ENCODE measurements at regions not wholly inside any gene's neighbourhood (a gene's known extent, or its start where the extent isn't known, plus 50 kb on each side); places are given as distances from the start of the nearest gene placed in this dataset.

GRCh38 chr4:155494037-155494718, 117.4 kb upstream of the MAP9 start:
- intact Hi-C loops (cut with micrococcal nuclease), result no loop called here
- Mint-ChIP-seq H3K4me1 (ENCODE audit: low read depth) (no peaks in the 10 kb centered on the region), H3K27me3 (ENCODE audit: low read depth) (peaks cover 6% of the 10 kb centered on the region), H3K9me3 (no peaks in the 10 kb centered on the region), H3K36me3 (ENCODE audit: low read depth) (no peaks in the 10 kb centered on the region), H3K4me3 (ENCODE audit: low read depth) (no peak overlapping the region), H3K27ac (no peak overlapping the region)
- no peak for DNase-seq (ENCODE audit: low spot score)

DNA sequence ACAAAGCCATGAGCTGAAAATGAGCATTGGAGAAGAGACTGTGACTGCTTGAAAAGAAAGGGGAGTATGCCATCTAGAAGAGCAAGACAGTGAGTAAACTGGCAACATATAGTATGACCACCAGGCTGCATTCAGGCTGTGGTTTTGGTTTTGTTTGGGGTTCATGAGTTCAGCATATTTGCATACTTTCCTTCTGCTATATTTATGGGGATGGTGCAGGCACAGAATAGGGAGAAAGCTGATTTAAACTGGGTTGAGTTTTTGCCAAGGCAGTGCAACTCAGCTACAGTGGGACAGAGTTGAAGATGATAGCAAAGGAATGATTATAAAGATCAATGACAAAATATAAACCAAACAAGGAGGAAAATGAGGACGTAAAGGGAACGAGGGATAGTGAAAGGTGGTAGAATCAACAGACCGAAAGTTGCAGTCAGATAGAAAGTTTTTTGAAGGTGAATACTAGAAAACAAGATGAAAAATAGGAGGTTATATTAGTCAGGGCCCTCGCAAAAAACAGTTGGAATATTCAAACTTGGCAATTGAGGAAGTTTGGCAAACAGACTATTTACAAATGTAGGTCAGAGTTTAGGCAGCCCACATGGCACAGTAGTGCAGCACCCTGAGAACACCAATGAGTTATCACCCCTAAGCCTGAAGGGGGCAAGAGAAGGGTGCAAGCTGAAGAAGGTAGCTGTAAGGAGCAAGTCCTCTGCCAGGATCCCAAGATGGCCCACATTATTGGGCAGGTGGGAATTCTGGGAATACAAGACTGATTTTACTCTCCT, 114.8 kb upstream of the MAP9 start:
- Mint-ChIP-seq H3K4me3 (ENCODE audit: low read depth) (no peak overlapping the region), H3K9me3 (no peaks in the 10 kb centered on the region), H3K27ac (no peak overlapping the region), H3K4me1 (ENCODE audit: low read depth) (no peaks in the 10 kb centered on the region), H3K27me3 (ENCODE audit: low read depth) (peaks cover 6% of the 10 kb centered on the region), H3K36me3 (ENCODE audit: low read depth) (no peaks in the 10 kb centered on the region)
- intact Hi-C loops (cut with micrococcal nuclease), result no loop called here
- DNase-seq (ENCODE audit: low spot score), result no peak

- intact Hi-C loops (cut with micrococcal nuclease), result no loop called here
- DNase-seq (ENCODE audit: low spot score), result no peak
- Mint-ChIP-seq H3K27me3 (ENCODE audit: low read depth) (no peaks in the 10 kb centered on the region), H3K36me3 (ENCODE audit: low read depth) (no peaks in the 10 kb centered on the region), H3K27ac (no peak overlapping the region), H3K4me1 (ENCODE audit: low read depth) (no peaks in the 10 kb centered on the region), H3K9me3 (no peaks in the 10 kb centered on the region), H3K4me3 (ENCODE audit: low read depth) (no peak overlapping the region)
Observed at GRCh38 chr4:155489271-155489670, 112.5 kb upstream of the MAP9 start.

- intact Hi-C loops (cut with micrococcal nuclease), result no loop called here
- H3K36me3 Mint-ChIP-seq (ENCODE audit: low read depth), result no peaks in the 10 kb centered on the region
- H3K27ac Mint-ChIP-seq, result no peak overlapping the region
Observed at GRCh38 chr4:155488691-155489090, 111.9 kb upstream of the MAP9 start.

DNA sequence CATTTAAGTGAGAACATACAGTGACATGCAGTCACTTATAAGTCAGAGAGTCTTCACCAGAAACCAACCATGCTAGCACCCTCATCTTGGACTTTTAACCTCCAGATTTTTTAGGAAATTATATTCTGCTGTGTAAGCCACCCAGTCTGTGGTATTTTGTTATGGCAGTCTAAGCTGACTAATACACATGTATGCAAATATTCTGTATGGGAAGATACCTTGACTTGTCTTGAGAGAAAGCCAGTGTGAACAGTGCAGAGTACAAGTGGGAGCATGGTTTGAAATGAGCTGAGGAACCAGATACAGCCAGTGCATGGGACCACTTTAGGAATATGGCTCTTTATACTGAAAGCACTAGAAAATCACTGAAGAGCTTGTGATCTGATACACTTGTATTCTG, 110.4 kb upstream of the MAP9 start:
- intact Hi-C loops (cut with micrococcal nuclease), result no loop called here
- H3K27ac Mint-ChIP-seq, result no peak overlapping the region
- no peaks in the 10 kb centered on the region for H3K9me3 Mint-ChIP-seq
- peaks cover 4% of the 10 kb centered on the region for H3K27me3 Mint-ChIP-seq (ENCODE audit: low read depth)
- no peaks in the 10 kb centered on the region for H3K4me1 Mint-ChIP-seq (ENCODE audit: low read depth)
- no peak for DNase-seq (ENCODE audit: low spot score)
- no peak overlapping the region for H3K4me3 Mint-ChIP-seq (ENCODE audit: low read depth)
- no peaks in the 10 kb centered on the region for H3K36me3 Mint-ChIP-seq (ENCODE audit: low read depth)

More at GRCh38 chr4:155488691-155489090, 111.9 kb upstream of the MAP9 start:
- H3K4me3 Mint-ChIP-seq (ENCODE audit: low read depth), result no peak overlapping the region
- DNase-seq (ENCODE audit: low spot score), result no peak
- H3K9me3 Mint-ChIP-seq, result no peaks in the 10 kb centered on the region
- peaks cover 1% of the 10 kb centered on the region for H3K27me3 Mint-ChIP-seq (ENCODE audit: low read depth)
- no peaks in the 10 kb centered on the region for H3K4me1 Mint-ChIP-seq (ENCODE audit: low read depth)

DNA sequence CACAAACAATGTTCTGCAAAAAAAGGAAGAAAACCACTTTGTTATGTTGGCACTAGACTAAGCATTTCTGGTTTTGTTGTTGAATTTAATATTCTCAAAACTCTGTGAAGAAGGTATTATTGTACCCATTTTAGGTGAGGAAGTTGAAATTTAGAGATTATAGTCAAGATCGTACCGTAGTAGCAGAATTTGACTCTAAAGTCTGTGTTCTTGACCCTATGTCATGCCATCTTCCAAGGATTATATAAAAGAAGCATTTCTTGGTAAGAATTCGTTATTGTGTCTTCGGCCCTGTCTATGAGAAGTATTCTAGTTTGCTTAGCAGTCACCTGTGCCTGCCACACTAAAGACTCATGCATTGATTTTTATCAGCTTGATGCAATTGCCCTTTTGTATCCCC, 104.4 kb upstream of the MAP9 start:
- H3K4me1 Mint-ChIP-seq (ENCODE audit: low read depth), result no peaks in the 10 kb centered on the region
- no peak overlapping the region for H3K27ac Mint-ChIP-seq
- no peaks in the 10 kb centered on the region for H3K36me3 Mint-ChIP-seq (ENCODE audit: low read depth)
- DNase-seq (ENCODE audit: low spot score), result no peak
- intact Hi-C loops (cut with micrococcal nuclease), result no loop called here
- H3K9me3 Mint-ChIP-seq, result no peaks in the 10 kb centered on the region
- peaks cover 6% of the 10 kb centered on the region for H3K27me3 Mint-ChIP-seq (ENCODE audit: low read depth)
- H3K4me3 Mint-ChIP-seq (ENCODE audit: low read depth), result no peak overlapping the region

DNA sequence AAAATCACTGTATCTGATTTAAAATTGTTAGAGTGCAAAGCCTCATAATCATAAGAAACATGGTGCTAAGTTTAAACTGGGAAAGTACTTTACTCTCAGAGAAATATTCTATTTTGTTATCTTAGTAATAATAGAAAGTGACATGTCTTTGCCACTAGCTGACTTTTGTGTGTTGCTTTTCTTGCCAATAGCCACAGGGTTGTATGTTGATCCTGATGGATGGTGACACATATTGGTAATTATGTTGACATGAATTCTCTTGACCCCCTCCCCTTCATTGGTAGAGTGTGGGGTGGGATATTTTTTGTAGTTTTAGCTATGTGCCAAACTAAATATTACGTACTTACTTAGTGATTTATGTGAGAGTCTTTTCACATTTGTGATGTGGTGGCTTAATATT, 103.1 kb upstream of the MAP9 start:
- intact Hi-C loops (cut with micrococcal nuclease), result no loop called here
- H3K9me3 Mint-ChIP-seq, result no peaks in the 10 kb centered on the region
- no peak overlapping the region for H3K27ac Mint-ChIP-seq
- no peak overlapping the region for H3K4me3 Mint-ChIP-seq (ENCODE audit: low read depth)
- no peaks in the 10 kb centered on the region for H3K36me3 Mint-ChIP-seq (ENCODE audit: low read depth)
- DNase-seq (ENCODE audit: low spot score), result no peak
- peaks cover 6% of the 10 kb centered on the region for H3K27me3 Mint-ChIP-seq (ENCODE audit: low read depth)
- no peaks in the 10 kb centered on the region for H3K4me1 Mint-ChIP-seq (ENCODE audit: low read depth)

DNA sequence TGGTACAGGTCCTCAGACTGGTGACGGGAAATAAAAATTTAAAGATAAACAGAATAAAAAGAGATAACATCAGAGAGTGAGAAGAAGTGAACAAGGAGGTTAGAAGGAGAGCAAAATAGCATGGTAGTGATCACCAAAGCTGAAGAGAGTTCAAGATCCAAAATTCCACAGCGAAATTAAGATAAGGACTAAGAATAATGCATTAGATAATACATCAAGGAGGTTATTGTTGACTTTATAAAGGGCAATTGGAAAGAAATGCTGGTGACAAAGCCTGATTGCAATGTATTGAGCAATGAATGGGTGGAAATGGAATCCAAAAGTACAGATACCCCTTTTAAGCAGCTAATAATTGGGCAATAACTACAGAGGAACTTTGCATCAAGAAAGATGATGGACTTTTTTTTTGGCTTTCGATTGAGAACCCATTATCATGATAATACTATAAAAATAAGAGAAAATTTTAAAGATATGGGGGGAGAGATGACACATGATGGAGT, 101.6 kb upstream of the MAP9 start:
- no peak for DNase-seq (ENCODE audit: low spot score)
- intact Hi-C loops (cut with micrococcal nuclease), result no loop called here
- no peak overlapping the region for H3K4me3 Mint-ChIP-seq (ENCODE audit: low read depth)
- H3K36me3 Mint-ChIP-seq (ENCODE audit: low read depth), result no peaks in the 10 kb centered on the region
- H3K4me1 Mint-ChIP-seq (ENCODE audit: low read depth), result peaks cover 5% of the 10 kb centered on the region
- peaks cover 2% of the 10 kb centered on the region for H3K27me3 Mint-ChIP-seq (ENCODE audit: low read depth)
- no peaks in the 10 kb centered on the region for H3K9me3 Mint-ChIP-seq
- H3K27ac Mint-ChIP-seq, result no peak overlapping the region

- intact Hi-C loops (cut with micrococcal nuclease), result no loop called here
- peaks cover 7% of the 10 kb centered on the region for H3K4me1 Mint-ChIP-seq (ENCODE audit: low read depth)
- DNase-seq (ENCODE audit: low spot score), result no peak
- H3K9me3 Mint-ChIP-seq, result no peaks in the 10 kb centered on the region
- H3K27ac Mint-ChIP-seq, result no peak overlapping the region
- H3K27me3 Mint-ChIP-seq (ENCODE audit: low read depth), result no peaks in the 10 kb centered on the region
- no peaks in the 10 kb centered on the region for H3K36me3 Mint-ChIP-seq (ENCODE audit: low read depth)
- no peak overlapping the region for H3K4me3 Mint-ChIP-seq (ENCODE audit: low read depth)
Observed at GRCh38 chr4:155474758-155475157, 98.0 kb upstream of the MAP9 start.

- H3K27me3 Mint-ChIP-seq (ENCODE audit: low read depth), result no peaks in the 10 kb centered on the region
- H3K4me1 Mint-ChIP-seq (ENCODE audit: low read depth), result peaks cover 7% of the 10 kb centered on the region
- DNase-seq (ENCODE audit: low spot score), result no peak
- H3K9me3 Mint-ChIP-seq, result no peaks in the 10 kb centered on the region
- no peaks in the 10 kb centered on the region for H3K36me3 Mint-ChIP-seq (ENCODE audit: low read depth)
- no peak overlapping the region for H3K27ac Mint-ChIP-seq
- intact Hi-C loops (cut with micrococcal nuclease), result no loop called here
- H3K4me3 Mint-ChIP-seq (ENCODE audit: low read depth), result no peak overlapping the region
Observed at GRCh38 chr4:155473420-155474095, 96.8 kb upstream of the MAP9 start.

DNA sequence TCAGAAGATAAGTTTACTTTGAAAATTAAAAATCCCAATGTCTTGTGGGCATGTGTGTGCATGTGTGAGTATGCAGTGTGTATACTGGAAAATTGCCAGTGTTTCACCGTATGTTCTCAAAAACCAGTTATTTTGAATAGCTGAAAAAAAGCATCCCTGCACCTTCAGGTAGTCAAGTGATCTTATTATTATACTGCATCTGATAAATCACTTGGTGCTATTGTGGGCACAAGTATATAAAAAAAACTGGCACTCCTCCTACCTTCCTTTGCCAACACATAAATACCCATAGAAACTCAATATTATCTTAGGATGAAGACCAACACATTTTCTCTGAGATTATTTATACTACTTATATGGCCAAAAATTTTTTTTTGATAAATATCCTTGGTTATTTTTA, 91.5 kb upstream of the MAP9 start:
- Mint-ChIP-seq H3K36me3 (ENCODE audit: low read depth) (no peaks in the 10 kb centered on the region), H3K27me3 (ENCODE audit: low read depth) (no peaks in the 10 kb centered on the region), H3K9me3 (no peaks in the 10 kb centered on the region), H3K27ac (no peak overlapping the region), H3K4me1 (ENCODE audit: low read depth) (peaks cover 2% of the 10 kb centered on the region), H3K4me3 (ENCODE audit: low read depth) (no peak overlapping the region)
- DNase-seq (ENCODE audit: low spot score), result no peak
- intact Hi-C loops (cut with micrococcal nuclease), result no loop called here

DNA sequence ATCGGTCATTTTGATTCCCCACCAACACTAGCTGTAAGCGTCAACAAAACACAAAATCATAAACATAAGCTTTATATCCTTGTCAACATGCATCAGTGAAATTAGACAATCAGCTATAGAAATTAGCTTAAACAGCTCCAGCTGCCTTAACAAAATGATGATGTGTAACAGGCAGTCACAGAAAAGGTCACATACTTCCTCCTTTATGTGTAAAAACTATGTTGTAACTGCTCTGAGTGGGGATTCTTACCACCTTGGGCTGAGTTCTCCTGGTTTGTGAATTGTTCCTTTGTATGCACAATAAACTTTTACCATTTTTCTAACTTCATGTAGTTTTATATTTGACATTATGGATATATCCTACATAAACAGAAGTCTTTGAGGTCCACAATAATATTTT, 73.9 kb upstream of the MAP9 start:
- Mint-ChIP-seq H3K4me3 (ENCODE audit: low read depth) (no peak overlapping the region), H3K27ac (no peak overlapping the region), H3K27me3 (ENCODE audit: low read depth) (peaks cover 8% of the 10 kb centered on the region), H3K36me3 (ENCODE audit: low read depth) (no peaks in the 10 kb centered on the region), H3K9me3 (no peaks in the 10 kb centered on the region), H3K4me1 (ENCODE audit: low read depth) (no peaks in the 10 kb centered on the region)
- intact Hi-C loops (cut with micrococcal nuclease), result no loop called here
- no peak for DNase-seq (ENCODE audit: low spot score)

DNA sequence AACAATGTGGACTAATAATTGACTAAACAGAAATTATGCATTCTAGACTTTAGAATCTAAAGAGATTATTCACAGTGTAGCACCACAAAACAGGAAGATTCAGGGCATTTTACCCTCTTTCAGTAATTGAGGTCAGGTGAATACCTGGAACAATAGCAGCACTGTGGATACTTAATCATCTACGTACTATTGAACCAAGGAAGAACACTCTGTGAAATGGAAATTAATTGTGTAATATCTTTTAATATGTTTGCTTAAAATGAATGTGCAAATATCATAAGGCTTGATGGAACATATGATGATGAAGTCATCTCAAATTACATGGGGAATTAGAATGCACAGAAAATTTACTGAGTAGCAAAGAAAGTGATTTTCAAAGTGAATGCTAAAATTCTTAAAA, 68.5 kb upstream of the MAP9 start:
- Mint-ChIP-seq H3K4me3 (ENCODE audit: low read depth) (no peak overlapping the region), H3K4me1 (ENCODE audit: low read depth) (peaks cover 7% of the 10 kb centered on the region), H3K9me3 (no peaks in the 10 kb centered on the region), H3K27ac (no peak overlapping the region), H3K27me3 (ENCODE audit: low read depth) (peaks cover 30% of the 10 kb centered on the region), H3K36me3 (ENCODE audit: low read depth) (no peaks in the 10 kb centered on the region)
- no peak for DNase-seq (ENCODE audit: low spot score)
- intact Hi-C loops (cut with micrococcal nuclease), result no loop called here
